Hypothalamus (tissue), 51 donors: ENCODE measurements at regions not wholly inside any gene's neighbourhood (a gene's known extent, or its start where the extent isn't known, plus 50 kb on each side); places are given as distances from the start of the nearest gene placed in this dataset.
"Not testable (repeated sequence)": the region's sequence is repeated elsewhere in the genome, so short reads cannot be mapped to it uniquely, and the experiment has no call there.

Experiments
- DNase-seq, 51 donors: peaks; one replicate each; lab custom pipeline; 2025; lab: John Stamatoyannopoulos, UW

DNA sequence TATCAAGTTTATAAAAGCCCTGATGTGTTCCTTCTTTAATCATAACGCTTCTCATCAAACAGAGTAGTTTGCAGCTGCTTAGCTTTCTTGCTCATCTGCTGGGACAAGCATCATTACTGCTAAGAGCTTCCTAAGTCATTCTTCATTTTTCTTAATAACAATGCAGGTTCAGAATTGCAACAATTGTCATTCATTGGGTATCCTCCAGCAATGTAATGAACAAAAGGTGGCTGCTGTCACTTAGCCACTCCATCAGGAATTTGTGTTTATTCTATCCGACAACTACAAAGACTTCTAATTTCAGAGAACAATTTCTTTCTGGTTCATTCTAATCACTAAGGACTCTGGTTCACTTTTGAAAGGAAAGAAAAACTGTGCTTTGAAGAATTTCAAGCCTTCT, 836.7 kb upstream of the CDH10 start:
- DNase-seq, result no peak

DNA sequence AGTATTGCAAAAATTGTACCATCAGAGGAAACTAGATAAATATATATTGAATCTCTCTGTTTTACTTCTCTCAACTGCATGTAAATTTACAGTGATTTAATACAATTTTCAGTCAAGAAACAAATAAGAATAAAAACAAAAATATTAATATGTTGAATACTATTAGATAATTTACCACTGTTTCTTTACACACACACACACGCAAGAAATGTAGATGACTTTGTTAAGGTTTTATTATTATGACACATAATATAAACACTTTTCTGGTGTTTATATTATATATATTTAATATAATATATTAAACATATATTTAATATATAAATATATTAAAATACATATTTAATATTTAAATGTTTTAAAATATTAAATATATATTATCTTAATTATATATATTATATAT, 814.3 kb upstream of the CDH10 start:
- no peak for DNase-seq

DNA sequence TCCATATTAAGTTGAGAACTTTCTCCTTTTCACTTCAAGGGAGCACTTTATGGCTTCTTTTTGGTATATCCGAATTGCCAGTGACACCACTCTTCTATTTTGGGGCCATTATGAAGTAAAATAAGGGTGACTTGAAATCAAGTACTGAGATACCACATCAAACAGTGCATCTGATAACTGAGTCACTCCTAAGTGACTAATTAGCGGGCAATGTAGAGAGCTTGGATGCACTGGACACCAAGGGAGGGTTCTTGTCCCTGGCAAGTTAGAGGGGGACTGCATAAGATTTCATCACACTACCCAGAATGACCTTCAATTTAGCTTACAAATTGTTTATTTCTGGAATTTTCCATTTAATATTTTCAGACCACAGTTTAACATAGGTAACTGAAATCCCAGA, 813.9 kb upstream of the CDH10 start:
- DNase-seq, result no peak

DNA sequence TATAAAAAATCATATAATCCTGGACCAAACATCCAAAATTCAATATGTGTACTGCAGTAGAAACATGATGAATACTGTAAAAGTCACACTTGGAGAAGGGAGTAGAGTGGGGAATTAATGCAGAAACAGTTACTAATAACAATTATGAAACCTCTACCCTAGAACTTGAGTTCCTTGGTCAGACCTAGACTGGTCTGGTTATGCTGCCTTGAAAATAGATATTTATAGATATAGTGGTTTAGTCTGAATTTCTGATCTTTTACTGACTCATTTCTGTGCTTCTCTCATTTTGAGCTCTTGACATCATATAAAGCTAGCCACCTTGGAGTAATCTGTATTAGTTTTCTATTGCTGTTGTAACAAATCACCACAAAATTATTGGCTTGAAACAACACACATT, 808.7 kb upstream of the CDH10 start:
- no peak for DNase-seq

DNA sequence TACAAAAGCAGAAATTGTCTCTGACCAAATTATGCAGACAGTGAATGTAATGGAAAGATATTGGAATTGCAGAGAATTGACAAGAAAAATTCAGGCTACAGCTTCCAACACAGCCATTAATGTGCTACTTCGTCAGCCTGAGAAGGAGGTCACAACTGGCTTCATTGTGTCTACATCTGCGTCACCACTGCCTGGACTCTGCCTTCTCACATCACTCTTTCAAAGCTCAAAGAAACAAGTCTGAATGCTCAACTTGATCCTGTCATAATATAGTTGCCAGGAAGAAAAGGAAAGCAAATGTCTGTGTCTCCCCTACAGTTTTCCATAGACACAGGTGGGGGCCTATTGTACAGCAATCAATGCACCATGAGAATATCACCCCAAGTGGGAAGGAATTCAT, 806.5 kb upstream of the CDH10 start:
- no peak for DNase-seq

DNA sequence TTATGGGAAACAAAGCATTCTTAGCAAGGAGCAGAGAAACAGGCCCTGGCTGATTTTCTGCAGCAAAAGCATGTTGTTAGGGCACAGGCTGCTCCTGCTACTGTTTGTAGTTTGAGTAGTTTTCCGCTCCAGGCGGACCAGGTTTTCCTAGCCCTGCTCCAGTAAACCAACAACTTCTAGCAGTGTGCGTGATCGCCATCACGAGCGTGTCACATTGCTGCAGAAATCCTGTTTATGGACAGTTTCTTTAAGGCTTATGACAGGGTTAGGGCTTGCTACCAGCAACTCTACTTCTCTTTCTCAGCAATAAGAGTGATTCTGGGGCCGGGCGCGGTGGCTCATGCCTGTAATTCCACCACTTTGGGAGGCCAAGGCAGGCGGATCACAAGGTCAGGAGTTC, 803.9 kb upstream of the CDH10 start:
- no peak for DNase-seq

DNA sequence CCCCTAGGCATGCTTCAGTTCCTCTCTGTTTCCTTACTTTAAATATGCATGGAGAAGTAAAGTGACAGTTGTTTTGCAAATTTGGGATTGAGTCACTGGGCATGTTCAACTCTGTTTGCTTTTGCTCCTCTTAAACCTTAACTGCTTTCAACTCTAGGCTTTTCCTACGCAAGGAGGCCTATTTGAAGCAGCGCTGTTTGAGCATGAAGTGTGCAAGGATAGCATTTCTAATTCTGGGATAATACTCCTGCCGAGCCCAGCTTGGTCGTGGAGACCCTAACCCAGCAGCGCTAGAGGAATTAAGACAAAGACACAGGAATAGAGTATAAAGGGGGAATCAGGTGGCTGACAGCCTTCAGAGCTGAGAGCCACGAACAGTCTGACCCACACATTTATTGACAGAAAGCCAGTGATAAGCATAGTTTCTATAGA, 803.4 kb upstream of the CDH10 start:
- no peak for DNase-seq

DNA sequence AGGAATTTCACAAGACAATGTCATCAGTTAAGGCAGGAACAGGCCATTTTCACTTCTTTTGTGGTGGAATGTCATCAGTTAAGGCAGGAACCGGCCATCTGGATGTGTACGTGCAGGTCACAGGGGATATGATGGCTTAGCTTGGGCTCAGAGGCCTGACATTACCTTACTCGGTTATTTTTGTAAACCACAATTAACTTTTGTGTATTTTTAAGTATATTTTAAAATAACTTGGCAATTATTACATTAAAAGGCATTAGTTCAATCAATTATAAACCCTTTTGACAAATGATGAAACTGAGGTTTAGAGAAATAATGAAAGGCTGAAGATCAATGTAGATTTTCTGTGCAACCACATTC, 801.3 kb upstream of the CDH10 start:
- DNase-seq, result not testable (repeated sequence)

DNA sequence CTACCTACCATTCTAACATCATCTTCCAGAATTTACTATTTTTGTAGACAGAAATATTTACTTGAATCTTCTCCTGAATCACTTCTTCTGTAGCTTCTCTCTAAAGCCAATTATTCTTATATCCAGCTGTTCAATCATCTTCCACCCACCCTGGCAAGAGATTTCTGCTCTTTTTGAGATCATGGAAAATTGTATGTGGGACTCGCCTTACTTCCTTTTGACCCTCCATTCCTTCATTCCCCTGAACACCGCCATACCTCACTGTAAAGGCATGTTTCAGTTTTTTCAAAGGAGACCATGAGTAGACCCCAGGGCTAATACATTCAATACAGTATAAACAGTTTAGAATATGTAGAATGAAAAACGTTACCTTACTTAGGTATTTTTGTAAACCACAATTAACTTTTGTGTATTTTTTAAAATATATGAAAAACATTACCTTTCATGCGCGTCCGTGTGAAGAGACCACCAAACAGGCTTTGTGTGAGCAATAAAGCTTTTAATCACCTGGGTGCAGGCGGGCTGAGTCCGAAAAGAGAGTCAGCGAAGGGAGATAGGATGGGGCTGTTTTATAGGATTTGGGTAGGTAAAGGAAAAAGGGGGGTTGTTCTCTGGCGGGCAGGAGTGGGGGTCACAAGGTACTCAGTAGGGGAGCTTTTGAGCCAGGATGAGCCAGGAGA, 800.7 kb upstream of the CDH10 start:
- DNase-seq, result not testable (repeated sequence)

DNA sequence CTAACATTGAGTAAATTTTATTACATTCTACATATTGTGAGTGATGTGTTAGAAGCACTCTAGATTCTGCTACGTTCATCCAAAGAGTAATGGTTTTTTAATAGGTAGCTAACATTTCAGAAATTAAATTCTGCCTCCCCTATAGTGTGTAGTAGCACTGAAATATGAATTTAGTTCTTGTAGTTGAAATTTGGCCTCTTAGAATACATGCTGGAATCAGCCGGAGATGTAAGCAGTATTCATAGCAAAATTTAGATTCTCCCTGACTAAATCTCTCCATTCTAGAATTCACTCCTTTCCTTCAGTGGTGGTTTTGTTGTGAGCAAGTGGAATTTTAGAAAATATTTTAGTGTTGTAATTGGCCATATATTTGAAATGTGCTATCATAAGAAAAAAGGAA, 799.9 kb upstream of the CDH10 start:
- no peak for DNase-seq

DNA sequence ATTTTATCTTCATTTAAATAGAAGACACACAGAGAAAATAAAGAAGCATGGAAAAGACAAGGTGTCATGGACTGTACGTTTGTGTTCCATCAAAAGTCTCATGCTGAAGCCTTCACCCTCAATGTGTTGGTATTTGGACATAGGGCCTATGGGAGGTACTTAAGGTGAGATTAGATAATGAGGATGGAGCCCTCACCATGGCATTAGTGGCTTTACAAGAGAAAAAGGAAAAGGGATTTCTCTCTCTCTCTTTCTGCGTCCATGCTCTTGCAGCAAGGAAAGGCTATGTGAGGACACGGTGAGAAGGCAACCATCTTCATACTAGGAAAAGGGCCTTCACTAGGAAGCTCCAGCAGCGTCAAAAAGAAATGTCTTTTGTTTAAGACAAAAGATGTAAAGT, 797.0 kb upstream of the CDH10 start:
- DNase-seq, result no peak

DNA sequence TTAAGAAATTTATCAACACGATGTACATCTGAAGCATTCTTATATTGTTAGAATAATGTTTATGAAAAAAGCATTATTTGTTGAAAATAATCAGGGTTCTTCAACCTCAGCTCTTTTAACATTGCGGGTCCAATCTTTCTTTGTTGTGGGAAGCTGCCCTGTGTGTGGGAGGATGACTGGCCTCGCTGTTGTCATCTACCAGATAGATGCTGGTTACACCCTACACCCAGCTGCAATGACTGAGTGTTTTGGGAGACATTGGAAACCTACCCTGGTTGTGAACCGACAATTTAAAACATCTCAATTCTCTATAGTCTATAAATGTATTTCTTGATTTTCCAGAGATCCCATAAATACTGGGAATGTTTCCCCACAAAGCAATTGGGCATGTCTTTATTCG, 794.2 kb upstream of the CDH10 start:
- DNase-seq, result no peak

DNA sequence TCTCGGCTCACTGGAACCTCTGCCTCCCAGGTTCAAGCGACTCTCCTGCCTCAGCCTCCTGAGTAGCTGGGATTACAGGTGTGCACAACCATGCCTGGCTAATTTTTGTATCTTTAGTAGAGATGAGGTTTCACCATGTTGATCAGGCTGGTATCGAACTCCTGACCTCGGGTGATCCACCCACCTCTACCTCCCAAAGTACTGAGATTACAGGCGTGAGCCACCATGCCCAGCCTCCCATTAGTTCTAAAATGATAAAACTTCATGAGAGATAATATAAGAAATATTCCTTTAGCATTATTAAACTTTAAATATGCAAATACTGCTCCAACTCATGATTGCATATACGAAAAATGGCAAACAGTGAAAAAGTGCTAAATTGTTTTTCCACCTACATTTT, 793.6 kb upstream of the CDH10 start:
- DNase-seq, result not testable (repeated sequence)

DNA sequence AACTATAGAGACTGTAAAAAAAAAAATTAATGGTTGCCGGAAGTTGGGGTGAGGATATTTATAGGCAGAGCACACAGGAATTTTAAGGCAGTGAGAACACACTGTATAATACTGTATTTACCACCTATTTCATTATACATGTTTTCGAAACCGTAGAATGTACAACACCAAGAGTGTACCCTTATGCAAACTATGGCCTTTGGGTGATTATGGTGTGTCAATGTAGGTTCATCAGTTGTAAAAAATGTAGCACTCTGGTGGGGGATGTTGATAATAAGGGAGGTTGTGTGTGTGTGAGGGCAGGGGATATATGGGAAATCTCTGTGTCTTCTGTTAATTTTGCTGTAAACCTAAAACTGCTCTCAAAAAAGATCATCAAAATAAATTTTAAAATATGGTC, 791.7 kb upstream of the CDH10 start:
- no peak for DNase-seq

DNA sequence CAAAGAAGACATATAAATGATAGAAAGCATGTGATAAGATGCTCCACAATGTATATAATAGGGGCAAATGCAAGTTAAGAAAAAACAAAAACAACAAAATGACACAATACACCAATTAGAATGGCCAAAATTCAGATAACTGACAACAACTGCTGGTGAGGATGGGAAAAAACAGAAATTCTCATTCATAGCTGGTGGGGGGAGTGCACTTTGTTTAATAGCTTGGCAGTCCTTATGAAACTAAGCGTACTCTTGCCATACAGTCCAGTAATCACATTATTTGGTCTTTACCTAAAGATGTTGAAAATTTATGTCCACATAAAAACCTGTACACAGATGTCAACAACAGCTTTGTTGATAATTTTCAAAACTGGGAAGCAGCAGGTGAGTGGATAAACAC, 791.1 kb upstream of the CDH10 start:
- DNase-seq, result no peak

DNA sequence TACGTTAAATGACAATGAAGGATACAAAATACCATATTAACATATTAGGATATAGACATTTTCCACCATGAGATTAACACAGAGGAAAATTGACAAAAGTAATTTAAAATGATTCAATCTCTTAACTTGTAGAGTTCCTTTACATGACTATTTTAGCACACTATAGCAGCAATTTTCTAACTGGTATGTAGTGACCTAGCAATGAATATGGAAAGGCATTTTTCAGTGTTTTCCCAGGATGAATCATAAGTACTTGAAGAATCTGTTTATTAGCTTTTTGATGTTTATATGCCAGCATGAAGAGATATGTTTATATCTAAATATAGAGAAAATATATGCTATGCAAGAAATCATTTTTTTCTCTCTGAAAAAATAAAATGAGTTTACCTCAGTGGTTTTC, 782.5 kb upstream of the CDH10 start:
- DNase-seq, result no peak

DNA sequence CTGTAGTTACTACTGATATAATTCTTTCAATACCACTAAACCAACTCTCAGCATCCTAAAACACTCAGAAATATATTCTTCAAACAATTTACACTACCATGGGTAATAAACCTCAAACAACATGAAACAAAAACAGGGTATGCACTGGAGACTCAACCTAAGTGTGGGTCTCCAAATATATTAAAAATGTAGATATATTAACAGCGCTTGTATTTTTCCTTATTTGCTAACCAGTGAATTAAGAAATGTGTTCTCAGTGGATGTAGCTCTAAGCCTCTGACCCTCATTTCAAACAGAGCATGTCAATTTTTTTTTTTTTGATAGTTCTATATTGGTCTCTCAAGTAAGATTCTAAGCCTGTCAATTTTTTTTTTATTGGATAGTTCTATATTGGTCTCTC, 778.5 kb upstream of the CDH10 start:
- DNase-seq, result no peak

DNA sequence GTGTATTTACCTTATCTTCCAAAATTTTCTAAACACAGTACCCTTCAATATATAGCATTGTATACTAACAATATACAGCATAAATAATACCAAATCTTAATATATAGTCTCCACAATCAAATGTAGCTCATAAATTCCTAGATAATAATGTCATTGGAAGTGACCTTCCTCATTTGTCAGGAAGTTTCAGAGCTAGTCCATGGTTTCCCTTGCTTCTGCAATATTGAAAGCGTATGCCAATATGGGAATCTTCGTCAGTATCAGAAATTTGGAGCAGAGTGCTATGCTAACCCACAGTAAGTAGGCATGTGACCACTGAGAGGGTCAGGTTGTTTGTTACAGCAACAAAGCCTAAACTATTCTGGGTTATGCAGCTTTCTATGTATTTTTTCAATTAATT, 774.9 kb upstream of the CDH10 start:
- DNase-seq, result no peak

DNA sequence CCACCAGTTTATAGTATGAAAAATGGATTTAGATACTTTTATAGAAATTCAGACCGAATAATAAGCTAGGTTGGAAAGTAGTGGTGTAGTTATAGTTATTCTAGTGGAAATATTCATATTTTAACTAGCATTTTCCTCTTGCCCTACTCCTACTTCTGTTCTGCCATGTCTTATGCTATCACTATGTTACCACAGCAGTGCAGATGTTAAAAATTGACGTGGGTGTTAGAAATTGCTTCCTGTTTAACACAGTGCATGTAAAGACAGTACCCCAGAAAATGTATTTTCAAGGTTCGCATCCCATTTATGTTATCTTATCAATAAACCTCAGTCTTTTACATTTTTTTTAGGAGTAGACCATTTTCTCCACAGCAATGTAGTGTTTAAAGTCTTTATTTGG, 774.2 kb upstream of the CDH10 start:
- no peak for DNase-seq

DNA sequence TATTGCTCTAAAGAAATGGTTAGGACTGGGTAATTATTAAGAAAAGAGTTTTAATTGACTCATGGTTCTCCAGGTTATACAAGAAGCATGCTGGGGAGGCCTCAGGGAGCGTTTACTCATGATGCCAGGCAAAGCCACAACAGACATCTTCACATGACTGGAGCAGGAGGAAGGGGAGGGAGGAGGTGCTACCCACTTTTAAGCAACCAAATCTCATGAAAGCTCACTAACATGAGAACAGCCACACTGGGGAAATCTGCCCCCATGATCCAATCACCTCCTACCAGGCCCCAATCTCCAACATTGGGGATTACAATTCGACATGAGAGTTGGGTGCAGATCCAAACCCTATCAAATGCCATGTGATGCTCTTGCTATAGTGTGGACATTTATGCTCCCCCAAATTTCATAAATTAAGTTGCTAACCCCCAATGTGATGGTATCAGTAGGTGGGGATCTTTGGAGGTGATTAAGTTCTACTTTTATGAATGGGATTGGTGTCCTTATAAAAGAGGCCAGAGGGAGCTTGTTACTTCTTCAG, 773.6 kb upstream of the CDH10 start:
- no peak for DNase-seq

DNA sequence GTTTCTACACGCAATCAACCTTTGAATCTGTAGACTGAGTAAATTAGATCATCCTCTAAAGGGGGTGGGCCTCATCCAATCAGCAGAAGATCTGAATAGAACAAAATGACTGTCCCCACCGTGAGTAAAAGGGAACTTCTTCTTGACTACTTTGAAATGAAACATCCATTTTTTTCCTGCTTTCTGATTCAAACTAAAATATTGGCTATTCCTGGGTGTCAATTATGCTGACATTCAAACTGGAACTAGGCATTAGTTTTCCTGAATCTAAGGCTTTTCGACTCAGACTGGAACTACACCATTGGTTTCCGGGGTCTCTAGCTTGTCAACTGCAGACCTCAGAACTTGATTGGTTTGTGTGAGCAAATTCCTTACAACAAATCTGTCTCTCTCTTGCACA, 772.2 kb upstream of the CDH10 start:
- DNase-seq, result no peak

DNA sequence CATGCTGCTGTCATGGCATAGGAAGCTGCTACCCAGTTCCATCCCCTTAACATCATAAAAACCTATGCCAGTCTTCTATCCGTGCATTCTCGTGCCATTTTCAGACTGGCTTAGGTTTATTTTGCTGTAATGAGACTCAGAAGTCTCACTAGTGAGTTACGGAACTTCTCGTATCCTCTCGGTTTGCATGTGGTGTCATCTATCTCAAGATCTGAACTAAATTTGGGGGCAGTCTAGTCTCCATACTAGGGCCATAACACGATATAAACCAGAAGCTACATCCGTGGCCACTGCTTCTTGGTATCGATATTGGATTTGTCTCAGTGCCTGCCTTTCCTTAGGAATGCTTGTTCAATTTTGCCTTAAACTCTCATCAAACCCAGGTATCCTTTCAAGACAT, 771.2 kb upstream of the CDH10 start:
- no peak for DNase-seq

DNA sequence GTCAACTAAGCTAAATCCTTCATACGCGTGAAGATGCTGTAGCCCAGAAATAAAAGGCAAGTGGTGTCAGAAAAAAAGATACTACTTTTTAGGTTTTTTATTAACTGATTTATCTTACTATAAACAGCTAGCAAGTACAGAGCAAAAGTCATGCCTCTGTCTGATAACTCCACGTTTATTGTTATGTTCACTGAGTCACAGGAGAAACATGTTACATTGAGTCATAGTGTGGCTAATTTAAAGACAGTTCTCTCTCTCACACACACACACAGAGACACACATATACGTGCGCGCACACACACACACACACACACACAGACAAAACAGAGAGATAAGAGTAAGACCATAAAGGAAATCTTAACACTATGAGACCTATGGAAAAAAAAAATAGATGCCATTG, 770.0 kb upstream of the CDH10 start:
- no peak for DNase-seq
